GM19025 (cell line): ENCODE measurements at regions not wholly inside any gene's neighbourhood (a gene's known extent, or its start where the extent isn't known, plus 50 kb on each side); places are given as distances from the start of the nearest gene placed in this dataset.

Experiments used
- ATAC-seq: cut with Tn5 transposase; IDR thresholded peaks from one replicate; pipeline ENCODE4 v1.9.1; 2021; ENCODE audit warnings: mild to moderate bottlenecking, low read depth, moderate library complexity; ENCODE audit not compliant: unreplicated experiment

GRCh38 chr5:116629168-116629567 lies 54.5 kb upstream of the SEMA6A start:
- no peak for ATAC-seq

- ATAC-seq, result peak; percentile 80
These were observed 52.5 kb upstream of the SEMA6A start for GRCh38 chr5:116626945-116627679.

- no peak for ATAC-seq
These were observed 51.7 kb upstream of the SEMA6A start for GRCh38 chr5:116626272-116626723.
